Neural progenitor cell (in vitro differentiated cells): ENCODE measurements at regions not wholly inside any gene's neighbourhood (a gene's known extent, or its start where the extent isn't known, plus 50 kb on each side); places are given as distances from the start of the nearest gene placed in this dataset.

Experiments
- EZH2phosphoT487 ChIP-seq: fragments of 200-600 bp; sonication (generic); IDR thresholded peaks from 2 replicates; pipeline ENCODE4 v1.6.1; 2017; ENCODE audit warnings: antibody characterized with exemption
- TF ChIP-seq, protein P1 (sequence below): fragments of 200-600 bp; sonication (generic); IDR thresholded peaks from 2 replicates; pipeline ENCODE4 v1.5.1; 2017; ENCODE audit warnings: antibody characterized with exemption, mild to moderate bottlenecking

DNA sequence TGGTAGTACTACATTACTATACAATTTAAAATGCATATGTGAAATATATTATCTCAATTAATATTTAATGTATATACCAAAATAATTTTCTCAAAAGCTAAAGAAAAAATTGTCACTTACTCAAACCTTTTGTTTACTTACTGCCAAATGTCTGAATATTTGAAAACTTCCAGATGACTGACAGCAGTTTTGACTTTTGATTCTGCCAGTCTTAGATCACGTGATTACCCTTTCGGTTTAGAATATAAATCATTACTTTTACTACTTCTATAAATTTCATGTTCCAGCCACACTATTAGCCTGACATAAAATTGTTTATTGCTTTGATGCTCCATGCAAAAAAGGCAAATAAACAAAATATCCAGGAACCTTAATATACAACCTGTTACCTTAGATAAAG, 680.7 kb upstream of the ID4 start:
- TF ChIP-seq, protein P1, sequence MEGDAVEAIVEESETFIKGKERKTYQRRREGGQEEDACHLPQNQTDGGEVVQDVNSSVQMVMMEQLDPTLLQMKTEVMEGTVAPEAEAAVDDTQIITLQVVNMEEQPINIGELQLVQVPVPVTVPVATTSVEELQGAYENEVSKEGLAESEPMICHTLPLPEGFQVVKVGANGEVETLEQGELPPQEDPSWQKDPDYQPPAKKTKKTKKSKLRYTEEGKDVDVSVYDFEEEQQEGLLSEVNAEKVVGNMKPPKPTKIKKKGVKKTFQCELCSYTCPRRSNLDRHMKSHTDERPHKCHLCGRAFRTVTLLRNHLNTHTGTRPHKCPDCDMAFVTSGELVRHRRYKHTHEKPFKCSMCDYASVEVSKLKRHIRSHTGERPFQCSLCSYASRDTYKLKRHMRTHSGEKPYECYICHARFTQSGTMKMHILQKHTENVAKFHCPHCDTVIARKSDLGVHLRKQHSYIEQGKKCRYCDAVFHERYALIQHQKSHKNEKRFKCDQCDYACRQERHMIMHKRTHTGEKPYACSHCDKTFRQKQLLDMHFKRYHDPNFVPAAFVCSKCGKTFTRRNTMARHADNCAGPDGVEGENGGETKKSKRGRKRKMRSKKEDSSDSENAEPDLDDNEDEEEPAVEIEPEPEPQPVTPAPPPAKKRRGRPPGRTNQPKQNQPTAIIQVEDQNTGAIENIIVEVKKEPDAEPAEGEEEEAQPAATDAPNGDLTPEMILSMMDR: no peak
- TF ChIP-seq EZH2phosphoT487: no peak
